OCI-LY1 (cell line): ENCODE measurements at regions not wholly inside any gene's neighbourhood (a gene's known extent, or its start where the extent isn't known, plus 50 kb on each side); places are given as distances from the start of the nearest gene placed in this dataset.

Source experiments
- H2AFZ ChIP-seq: fragments of 200-600 bp; sonication (generic), shearing (Covaris generic); 2 replicates; pipeline ENCODE4 v1.6.0; 2014; ENCODE audit warnings: antibody characterized with exemption, mild to moderate bottlenecking, low read length
- H3F3A ChIP-seq: fragments of 200-600 bp; sonication (generic), shearing (Covaris generic); 2 replicates; pipeline ENCODE4 v1.6.0; 2014; ENCODE audit warnings: mild to moderate bottlenecking, antibody characterized with exemption, low read length, moderate library complexity; ENCODE audit not compliant: insufficient read depth
- H3K27ac ChIP-seq: fragments of 200-600 bp; sonication (generic); 2 replicates; pipeline ENCODE4 v1.5.1; 2014; ENCODE audit warnings: low read length, mixed run types, mild to moderate bottlenecking, low read depth; ENCODE audit not compliant: poor library complexity, severe bottlenecking
- H3K27me3 ChIP-seq: fragments of 200-600 bp; sonication (generic); 2 replicates; pipeline ENCODE4 v1.6.0; 2014; ENCODE audit warnings: antibody characterized with exemption, mild to moderate bottlenecking, low read length, moderate library complexity; ENCODE audit not compliant: insufficient read depth
- H3K36me3 ChIP-seq: fragments of 200-600 bp; sonication (generic); 2 replicates; pipeline ENCODE4 v1.6.1; 2014; ENCODE audit warnings: mild to moderate bottlenecking, antibody characterized with exemption, low read length, moderate library complexity, mixed read lengths; ENCODE audit not compliant: insufficient read depth
- H3K4me1 ChIP-seq: fragments of 200-600 bp; sonication (generic); 2 replicates; pipeline ENCODE4 v1.5.1; 2014; ENCODE audit warnings: mild to moderate bottlenecking, low read length, moderate library complexity; ENCODE audit not compliant: insufficient read depth, severe bottlenecking
- H3K4me2 ChIP-seq: fragments of 200-600 bp; sonication (generic), shearing (Covaris generic); 2 replicates; pipeline ENCODE4 v1.6.1; 2014; ENCODE audit warnings: low read length
- H3K4me3 ChIP-seq: fragments of 200-600 bp; sonication (generic); 2 replicates; pipeline ENCODE4 v1.5.1; 2014; ENCODE audit warnings: low read length, low read depth, mild to moderate bottlenecking, mixed read lengths; ENCODE audit not compliant: poor library complexity, severe bottlenecking
- H3K79me2 ChIP-seq: fragments of 200-600 bp; shearing (Covaris generic); 2 replicates; pipeline ENCODE4 v1.6.1; 2016; ENCODE audit warnings: mixed run types, low read length, mixed read lengths; ENCODE audit not compliant: insufficient read depth
- H3K9ac ChIP-seq: fragments of 200-600 bp; sonication (generic), shearing (Covaris generic); 2 replicates; pipeline ENCODE4 v1.6.1; 2014; ENCODE audit warnings: mild to moderate bottlenecking, low read length, mixed read lengths
- H3K9me2 ChIP-seq: fragments of 200-600 bp; sonication (generic), shearing (Covaris generic); 2 replicates; pipeline ENCODE4 v1.6.1; 2014; ENCODE audit warnings: low read depth, mild to moderate bottlenecking, low read length, mixed read lengths
- H3K9me3 ChIP-seq: fragments of 200-600 bp; shearing (Covaris generic); 2 replicates; pipeline ENCODE4 v1.6.1; 2014; ENCODE audit warnings: low read length, mixed read lengths
- H4K20me1 ChIP-seq: fragments of 200-600 bp; sonication (generic), shearing (Covaris generic); 2 replicates; pipeline ENCODE4 v1.6.0; 2016; ENCODE audit warnings: mild to moderate bottlenecking, low read length; ENCODE audit not compliant: insufficient read depth
- CTCF ChIP-seq: fragments of 200-600 bp; sonication (generic), shearing (Covaris generic); IDR thresholded peaks from 2 replicates; pipeline ENCODE4 v1.5.1; 2017; ENCODE audit warnings: mild to moderate bottlenecking, antibody characterized with exemption, low read length, moderate library complexity, mixed read lengths
- EZH2 ChIP-seq: fragments of 200-600 bp; sonication (generic), shearing (Covaris generic); IDR thresholded peaks from 2 replicates; pipeline ENCODE4 v1.8.0; 2017; ENCODE audit warnings: borderline replicate concordance, mixed run types, mild to moderate bottlenecking, antibody characterized with exemption, low read length, moderate library complexity, mixed read lengths

DNA sequence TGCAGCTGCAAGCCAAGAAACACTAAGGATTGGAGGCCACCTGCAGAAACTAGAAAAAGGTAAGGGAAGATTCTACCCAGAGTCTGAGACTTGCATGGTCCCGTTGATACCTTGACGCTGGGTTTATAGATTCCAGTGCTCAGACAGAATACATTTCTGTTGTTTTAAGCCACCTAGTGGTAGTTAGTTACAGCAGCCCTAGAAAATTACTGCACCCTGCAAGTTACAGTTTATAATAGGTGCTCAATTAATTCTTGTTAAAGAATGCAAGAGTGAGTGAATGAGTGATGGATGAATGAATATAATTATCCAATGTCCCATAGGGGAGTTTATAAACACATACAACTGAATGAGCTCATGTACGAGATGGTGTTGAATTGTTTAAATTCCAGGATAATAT is 453.1 kb upstream of the SLC35B3 start:
- Histone ChIP-seq H3K9me3 (no peaks in the 10 kb centered on the region), H3K36me3 (no peaks in the 10 kb centered on the region), H3K4me1 (no peaks in the 10 kb centered on the region), H3K9me2 (no peaks in the 10 kb centered on the region), H3K4me2 (no peak overlapping the region), H2AFZ (no peak overlapping the region), H3K9ac (no peak overlapping the region), H3F3A (no peaks in the 10 kb centered on the region), H4K20me1 (no peaks in the 10 kb centered on the region), H3K27me3 (no peaks in the 10 kb centered on the region), H3K79me2 (no peaks in the 10 kb centered on the region), H3K27ac (no peak overlapping the region), H3K4me3 (no peak overlapping the region)
- TF ChIP-seq EZH2 = no peak
- peak; percentile 60 for TF ChIP-seq CTCF

DNA sequence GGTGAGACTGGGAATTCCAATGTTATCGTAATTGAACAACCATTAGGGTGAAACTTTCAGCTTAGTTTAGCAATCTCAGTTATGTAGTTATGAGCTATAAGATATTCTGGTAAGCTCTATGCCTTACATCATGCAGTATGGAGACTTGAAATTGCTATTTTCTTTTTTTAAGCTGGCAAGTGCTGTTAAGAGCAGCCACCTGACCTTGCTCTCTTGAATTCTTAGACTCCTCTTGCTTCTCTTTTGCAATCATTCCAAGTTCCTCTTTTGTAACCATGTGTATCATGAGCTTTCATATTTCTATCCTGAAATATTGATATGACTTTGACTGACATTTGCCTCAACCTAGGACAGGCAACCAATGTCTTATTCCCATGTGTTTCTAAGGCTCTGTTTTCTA is 446.3 kb upstream of the SLC35B3 start:
- no peak overlapping the region for H3K9ac ChIP-seq
- H3K36me3 ChIP-seq = no peaks in the 10 kb centered on the region
- H3F3A ChIP-seq = no peaks in the 10 kb centered on the region
- no peaks in the 10 kb centered on the region for H3K79me2 ChIP-seq
- H3K9me3 ChIP-seq = no peaks in the 10 kb centered on the region
- no peak overlapping the region for H3K4me2 ChIP-seq
- no peak overlapping the region for H3K4me3 ChIP-seq
- no peaks in the 10 kb centered on the region for H4K20me1 ChIP-seq
- no peak overlapping the region for H3K27ac ChIP-seq
- no peaks in the 10 kb centered on the region for H3K27me3 ChIP-seq
- no peak overlapping the region for H2AFZ ChIP-seq
- TF ChIP-seq EZH2 = no peak
- no peaks in the 10 kb centered on the region for H3K9me2 ChIP-seq
- H3K4me1 ChIP-seq = no peaks in the 10 kb centered on the region

- Histone ChIP-seq H3K9me2 (no peaks in the 10 kb centered on the region), H3K27ac (no peak overlapping the region), H3K4me1 (no peaks in the 10 kb centered on the region), H3K4me3 (no peak overlapping the region), H3K79me2 (no peaks in the 10 kb centered on the region), H2AFZ (no peak overlapping the region), H3K9ac (no peak overlapping the region), H3F3A (no peaks in the 10 kb centered on the region), H3K9me3 (no peaks in the 10 kb centered on the region), H3K36me3 (no peaks in the 10 kb centered on the region), H3K4me2 (no peak overlapping the region), H4K20me1 (no peaks in the 10 kb centered on the region), H3K27me3 (no peaks in the 10 kb centered on the region)
- TF ChIP-seq EZH2 (no peak), CTCF (no peak)
Observed at GRCh38 chr6:8879334-8879733, 444.0 kb upstream of the SLC35B3 start.

- H3K4me3 ChIP-seq = no peak overlapping the region
- H3K9me3 ChIP-seq = no peaks in the 10 kb centered on the region
- H4K20me1 ChIP-seq = no peaks in the 10 kb centered on the region
- no peaks in the 10 kb centered on the region for H3K4me1 ChIP-seq
- no peaks in the 10 kb centered on the region for H3K79me2 ChIP-seq
- no peak overlapping the region for H3K27ac ChIP-seq
- TF ChIP-seq EZH2 (no peak), CTCF (no peak)
- H3K27me3 ChIP-seq = no peaks in the 10 kb centered on the region
- H3K9me2 ChIP-seq = no peaks in the 10 kb centered on the region
- no peaks in the 10 kb centered on the region for H3F3A ChIP-seq
- H3K4me2 ChIP-seq = no peak overlapping the region
- H2AFZ ChIP-seq = no peak overlapping the region
- H3K36me3 ChIP-seq = no peaks in the 10 kb centered on the region
- H3K9ac ChIP-seq = no peak overlapping the region
Observed at GRCh38 chr6:8875986-8876385, 440.6 kb upstream of the SLC35B3 start.
